GM12891 (cell line): ENCODE measurements at regions not wholly inside any gene's neighbourhood (a gene's known extent, or its start where the extent isn't known, plus 50 kb on each side); places are given as distances from the start of the nearest gene placed in this dataset.
"Not testable (repeated sequence)": the region's sequence is repeated elsewhere in the genome, so short reads cannot be mapped to it uniquely, and the experiment has no call there.

Experiments used
- POLR2A ChIP-seq: IDR thresholded peaks from 2 replicates; pipeline ENCODE4 v1.6.1; 2011; ENCODE audit warnings: low read depth, low read length, control low read depth
- POLR2AphosphoS5 ChIP-seq: IDR thresholded peaks from 2 replicates; pipeline ENCODE4 v1.6.1; 2011; ENCODE audit warnings: low read depth, low read length, control low read depth
- SPI1 ChIP-seq: IDR thresholded peaks from 2 replicates; pipeline ENCODE4 v1.6.1; 2011; ENCODE audit warnings: low read depth, low read length, control low read depth
- TAF1 ChIP-seq: IDR thresholded peaks from 2 replicates; pipeline ENCODE4 v1.6.1; 2011; ENCODE audit warnings: low read depth, low read length, control low read depth

GRCh38 chr17:30706004-30706403, 118.5 kb downstream of the CRLF3 start:
- not testable (repeated sequence) for TF ChIP-seq TAF1, SPI1, POLR2AphosphoS5, POLR2A
